Mesothelial cell of epicardium (in vitro differentiated cells): ENCODE measurements at regions not wholly inside any gene's neighbourhood (a gene's known extent, or its start where the extent isn't known, plus 50 kb on each side); places are given as distances from the start of the nearest gene placed in this dataset.

ENCODE experiments used
- DNase-seq, 2 experiments: peaks; one replicate each; pipeline ENCODE4 v3.0.0; 2021; ENCODE audit warnings: low spot score in 2 of 2; ENCODE audit not compliant: unreplicated experiment in 2 of 2
- H3K27ac Mint-ChIP-seq: 2 replicates; pipeline ENCODE4 v1.8.0; 2021; ENCODE audit warnings: mixed read lengths
- H3K27me3 Mint-ChIP-seq: 2 replicates; pipeline ENCODE4 v1.8.0; 2021; ENCODE audit warnings: low read depth, mixed read lengths
- H3K36me3 Mint-ChIP-seq: 2 replicates; pipeline ENCODE4 v1.8.0; 2021; ENCODE audit warnings: mixed read lengths
- H3K4me1 Mint-ChIP-seq: 2 replicates; pipeline ENCODE4 v1.8.0; 2021; ENCODE audit warnings: mixed read lengths
- H3K4me3 Mint-ChIP-seq: 2 replicates; pipeline ENCODE4 v1.8.0; 2021; ENCODE audit warnings: mild to moderate bottlenecking, moderate library complexity, mixed read lengths
- H3K9me3 Mint-ChIP-seq: 2 replicates; pipeline ENCODE4 v1.8.0; 2021; ENCODE audit warnings: mixed read lengths
- TF ChIP-seq, protein P1 (sequence below): fragments of 200-600 bp; sonication (generic); IDR thresholded peaks from one replicate; pipeline ENCODE4 v1.5.0; 2021; ENCODE audit warnings: antibody characterized with exemption; ENCODE audit not compliant: unreplicated experiment

DNA sequence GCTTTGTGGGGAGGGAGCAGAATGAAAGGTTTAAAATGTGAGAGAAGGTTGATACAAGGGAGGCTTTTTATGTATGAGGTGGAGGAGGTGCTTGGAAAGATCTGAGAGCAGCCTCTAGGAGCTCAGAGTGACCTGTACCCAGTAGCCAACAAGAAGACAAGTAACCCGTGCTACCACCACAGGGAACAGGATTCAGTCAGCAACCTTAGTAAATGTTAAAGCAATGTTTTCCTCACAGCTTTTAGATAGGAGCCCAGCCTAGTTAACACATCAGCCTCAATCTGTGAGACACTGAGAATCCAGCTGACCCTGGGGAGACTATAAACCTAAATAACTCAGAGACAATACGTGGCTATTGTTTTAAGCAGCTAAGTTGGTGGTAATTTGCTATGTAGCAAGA lies 194.9 kb upstream of the NT5C1B start:
- no peak for DNase-seq
- Mint-ChIP-seq H3K4me3 (no peak overlapping the region), H3K27me3 (peaks cover 4% of the 10 kb centered on the region), H3K9me3 (peaks cover 10% of the 10 kb centered on the region), H3K4me1 (peaks cover 18% of the 10 kb centered on the region), H3K27ac (no peak overlapping the region), H3K36me3 (peaks cover 7% of the 10 kb centered on the region)
- TF ChIP-seq, protein P1, sequence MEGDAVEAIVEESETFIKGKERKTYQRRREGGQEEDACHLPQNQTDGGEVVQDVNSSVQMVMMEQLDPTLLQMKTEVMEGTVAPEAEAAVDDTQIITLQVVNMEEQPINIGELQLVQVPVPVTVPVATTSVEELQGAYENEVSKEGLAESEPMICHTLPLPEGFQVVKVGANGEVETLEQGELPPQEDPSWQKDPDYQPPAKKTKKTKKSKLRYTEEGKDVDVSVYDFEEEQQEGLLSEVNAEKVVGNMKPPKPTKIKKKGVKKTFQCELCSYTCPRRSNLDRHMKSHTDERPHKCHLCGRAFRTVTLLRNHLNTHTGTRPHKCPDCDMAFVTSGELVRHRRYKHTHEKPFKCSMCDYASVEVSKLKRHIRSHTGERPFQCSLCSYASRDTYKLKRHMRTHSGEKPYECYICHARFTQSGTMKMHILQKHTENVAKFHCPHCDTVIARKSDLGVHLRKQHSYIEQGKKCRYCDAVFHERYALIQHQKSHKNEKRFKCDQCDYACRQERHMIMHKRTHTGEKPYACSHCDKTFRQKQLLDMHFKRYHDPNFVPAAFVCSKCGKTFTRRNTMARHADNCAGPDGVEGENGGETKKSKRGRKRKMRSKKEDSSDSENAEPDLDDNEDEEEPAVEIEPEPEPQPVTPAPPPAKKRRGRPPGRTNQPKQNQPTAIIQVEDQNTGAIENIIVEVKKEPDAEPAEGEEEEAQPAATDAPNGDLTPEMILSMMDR: no peak

DNA sequence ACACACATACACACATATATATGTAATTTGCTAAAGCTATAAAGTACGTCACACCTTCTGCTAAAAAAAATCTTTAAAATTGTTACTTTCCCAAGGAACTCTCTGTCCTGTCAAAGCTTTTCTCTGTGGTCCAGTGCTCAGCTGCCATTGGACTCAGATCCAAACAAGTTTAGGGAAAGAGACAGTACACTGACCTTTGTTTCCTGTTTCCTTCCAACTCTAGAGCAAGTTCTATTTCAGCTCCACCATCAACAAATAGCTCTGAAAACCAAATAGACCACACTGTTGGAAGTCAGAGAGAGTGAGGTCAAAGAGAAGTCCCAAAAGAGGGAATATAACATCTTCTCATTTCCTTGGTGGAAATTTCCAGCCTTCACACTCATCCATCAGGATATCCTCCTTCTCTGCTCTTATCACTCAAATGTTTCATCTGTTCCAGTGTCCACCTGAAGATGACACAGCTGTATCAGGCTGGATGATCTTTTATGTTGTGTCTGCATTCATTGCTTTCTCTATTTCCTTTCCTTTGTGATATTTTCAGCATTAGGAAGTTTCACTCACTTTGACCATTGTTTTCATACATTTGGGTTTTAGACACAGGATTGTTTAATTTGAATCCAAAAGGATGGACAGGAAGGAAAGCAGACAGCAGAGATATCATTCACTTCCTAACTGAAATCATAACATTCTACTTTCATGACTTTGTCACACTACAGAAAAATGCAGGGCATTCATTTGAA lies 192.3 kb upstream of the NT5C1B start:
- H3K9me3 Mint-ChIP-seq: peaks cover 10% of the 10 kb centered on the region
- H3K27ac Mint-ChIP-seq: no peak overlapping the region
- H3K4me3 Mint-ChIP-seq: no peak overlapping the region
- H3K4me1 Mint-ChIP-seq: peaks cover 9% of the 10 kb centered on the region
- TF ChIP-seq, protein P1: no peak
- H3K27me3 Mint-ChIP-seq: peaks cover 7% of the 10 kb centered on the region
- DNase-seq: no peak
- H3K36me3 Mint-ChIP-seq: peaks cover 7% of the 10 kb centered on the region

DNA sequence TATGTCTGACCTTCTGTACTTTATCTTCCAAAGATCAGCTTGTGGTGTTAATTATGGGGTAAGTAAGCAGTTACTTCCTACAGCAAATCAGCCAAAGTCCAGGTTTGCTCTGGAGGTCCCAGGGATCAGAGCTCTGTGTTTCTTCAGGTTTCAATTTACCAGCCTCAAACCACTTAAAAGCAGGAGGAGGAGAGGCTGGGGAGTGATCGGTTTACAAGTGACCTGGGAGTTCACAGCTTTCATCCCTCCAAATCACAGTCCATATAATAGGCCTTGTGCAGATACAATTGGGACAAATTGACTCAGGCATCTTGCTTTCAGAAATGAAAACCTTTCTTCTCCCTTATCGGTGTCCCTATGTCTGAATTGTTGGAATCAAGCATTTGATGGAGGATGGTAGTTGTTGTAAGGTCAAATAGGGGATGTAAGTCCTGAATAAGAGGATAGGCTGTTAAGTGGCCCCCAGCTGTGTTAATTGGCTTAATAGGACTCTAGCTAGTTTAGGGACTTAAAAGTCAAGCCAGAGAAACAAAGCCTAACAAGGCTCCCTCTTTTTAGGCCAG lies 188.0 kb upstream of the NT5C1B start:
- peaks cover 9% of the 10 kb centered on the region for H3K4me1 Mint-ChIP-seq
- TF ChIP-seq, protein P1: no peak
- H3K4me3 Mint-ChIP-seq: no peak overlapping the region
- peaks cover 7% of the 10 kb centered on the region for H3K27me3 Mint-ChIP-seq
- no peaks in the 10 kb centered on the region for H3K9me3 Mint-ChIP-seq
- no peak for DNase-seq
- peak overlapping the region; percentile 17 for H3K27ac Mint-ChIP-seq
- no peaks in the 10 kb centered on the region for H3K36me3 Mint-ChIP-seq

DNA sequence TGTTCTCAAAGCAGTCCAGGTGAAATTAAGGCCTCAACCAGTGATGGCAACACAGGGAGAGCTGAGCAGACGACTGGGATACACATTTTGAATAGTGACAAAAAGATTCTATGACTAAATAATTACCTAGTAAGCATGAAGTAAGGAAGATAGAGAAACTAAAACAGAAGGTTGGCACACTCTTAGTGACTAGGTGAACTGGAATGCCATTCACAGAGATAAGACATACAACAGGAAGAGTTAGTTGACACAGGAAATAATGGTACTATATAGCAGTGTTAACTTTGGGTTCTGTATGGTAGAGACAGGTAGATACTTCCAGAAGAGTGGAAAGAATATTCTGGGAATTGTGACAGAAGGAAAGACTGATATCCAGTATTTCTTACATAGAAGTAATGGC lies 181.8 kb upstream of the NT5C1B start:
- DNase-seq: no peak
- Mint-ChIP-seq H3K9me3 (peaks cover 22% of the 10 kb centered on the region), H3K4me1 (no peaks in the 10 kb centered on the region), H3K36me3 (no peaks in the 10 kb centered on the region), H3K27me3 (no peaks in the 10 kb centered on the region), H3K27ac (no peak overlapping the region), H3K4me3 (no peak overlapping the region)
- TF ChIP-seq, protein P1: no peak

DNA sequence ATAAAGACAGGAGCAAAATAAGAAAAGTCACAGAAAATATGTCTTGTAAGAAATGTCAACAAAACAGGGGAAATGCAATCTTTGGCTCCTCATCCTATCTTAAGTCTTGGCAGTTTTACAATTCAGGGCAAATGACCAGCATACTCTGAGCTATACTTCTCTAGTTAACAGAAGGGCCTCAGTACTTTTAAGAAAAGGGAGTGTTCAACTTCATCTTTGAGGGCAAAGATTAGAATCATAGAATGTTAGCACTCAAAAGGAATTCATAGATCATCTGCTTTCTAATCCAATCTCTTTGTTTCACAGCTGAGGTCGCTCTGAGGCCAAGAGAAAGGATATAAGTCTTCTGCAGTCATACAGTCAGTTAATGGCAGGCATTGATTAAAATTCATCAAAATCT lies 174.0 kb upstream of the NT5C1B start:
- peaks cover 23% of the 10 kb centered on the region for H3K9me3 Mint-ChIP-seq
- H3K27ac Mint-ChIP-seq: peak overlapping the region; percentile 31
- peaks cover 1% of the 10 kb centered on the region for H3K27me3 Mint-ChIP-seq
- H3K4me1 Mint-ChIP-seq: peaks cover 18% of the 10 kb centered on the region
- H3K4me3 Mint-ChIP-seq: no peak overlapping the region
- peaks cover 5% of the 10 kb centered on the region for H3K36me3 Mint-ChIP-seq
- no peak for DNase-seq
- TF ChIP-seq, protein P1: no peak
